ENCODE measurements at regions not wholly inside any gene's neighbourhood (a gene's known extent, or its start where the extent isn't known, plus 50 kb on each side); places are given as distances from the start of the nearest gene placed in this dataset.

GRCh38 chr13:39803156-39803555, 147.7 kb downstream of the COG6 start:
- Histone ChIP-seq H3K4me3 (ENCODE audit: low read depth, low read length) (no peak overlapping the region), H3K9me3 (ENCODE audit: control insufficient read depth, insufficient read depth, low read length) (no peaks in the 10 kb centered on the region), H3K27ac (ENCODE audit: low read depth, low read length) (no peak overlapping the region), H3K4me1 (ENCODE audit: control insufficient read depth, insufficient read depth, low read length) (no peaks in the 10 kb centered on the region), H3K27me3 (ENCODE audit: control insufficient read depth, insufficient read depth, low read length) (no peaks in the 10 kb centered on the region), H3K36me3 (ENCODE audit: control insufficient read depth, insufficient read depth, low read length) (no peaks in the 10 kb centered on the region)
- DNase-seq (ENCODE audit: low read depth in 4 of 6, low spot score in 6 of 6): no peak
- WGBS (ENCODE audit: insufficient coverage): 50% methylated on average over 2 of the region's 2 CpGs

- no peaks in the 10 kb centered on the region for H3K27me3 ChIP-seq (ENCODE audit: control insufficient read depth, insufficient read depth, low read length)
- no peak for DNase-seq (ENCODE audit: low read depth in 4 of 6, low spot score in 6 of 6)
- H3K9me3 ChIP-seq (ENCODE audit: control insufficient read depth, insufficient read depth, low read length): no peaks in the 10 kb centered on the region
- no peak overlapping the region for H3K27ac ChIP-seq (ENCODE audit: low read depth, low read length)
- no CpG with 5 or more reads among the region's 1 CpG for WGBS (ENCODE audit: insufficient coverage)
- H3K36me3 ChIP-seq (ENCODE audit: control insufficient read depth, insufficient read depth, low read length): no peaks in the 10 kb centered on the region
- H3K4me1 ChIP-seq (ENCODE audit: control insufficient read depth, insufficient read depth, low read length): no peaks in the 10 kb centered on the region
- H3K4me3 ChIP-seq (ENCODE audit: low read depth, low read length): no peak overlapping the region
These were observed 148.4 kb downstream of the COG6 start for GRCh38 chr13:39803851-39804250.

- Histone ChIP-seq H3K4me3 (ENCODE audit: low read depth, low read length) (no peak overlapping the region), H3K27ac (ENCODE audit: low read depth, low read length) (no peak overlapping the region), H3K36me3 (ENCODE audit: control insufficient read depth, insufficient read depth, low read length) (no peaks in the 10 kb centered on the region), H3K27me3 (ENCODE audit: control insufficient read depth, insufficient read depth, low read length) (no peaks in the 10 kb centered on the region), H3K9me3 (ENCODE audit: control insufficient read depth, insufficient read depth, low read length) (no peaks in the 10 kb centered on the region), H3K4me1 (ENCODE audit: control insufficient read depth, insufficient read depth, low read length) (no peaks in the 10 kb centered on the region)
- WGBS (ENCODE audit: insufficient coverage): no CpG with 5 or more reads among the region's 5 CpGs
- DNase-seq (ENCODE audit: low read depth in 4 of 6, low spot score in 6 of 6): no peak
These were observed 149.1 kb downstream of the COG6 start for GRCh38 chr13:39804332-39805210.

GRCh38 chr13:39809466-39809865, 154.0 kb downstream of the COG6 start:
- Histone ChIP-seq H3K9me3 (ENCODE audit: control insufficient read depth, insufficient read depth, low read length) (no peaks in the 10 kb centered on the region), H3K4me1 (ENCODE audit: control insufficient read depth, insufficient read depth, low read length) (no peaks in the 10 kb centered on the region), H3K4me3 (ENCODE audit: low read depth, low read length) (no peak overlapping the region), H3K27me3 (ENCODE audit: control insufficient read depth, insufficient read depth, low read length) (no peaks in the 10 kb centered on the region), H3K36me3 (ENCODE audit: control insufficient read depth, insufficient read depth, low read length) (no peaks in the 10 kb centered on the region), H3K27ac (ENCODE audit: low read depth, low read length) (no peak overlapping the region)
- no peak for DNase-seq (ENCODE audit: low read depth in 4 of 6, low spot score in 6 of 6)
- WGBS (ENCODE audit: insufficient coverage): 100% methylated on average over 1 of the region's 1 CpG

GRCh38 chr13:39810091-39810877, 154.8 kb downstream of the COG6 start:
- H3K27me3 ChIP-seq (ENCODE audit: control insufficient read depth, insufficient read depth, low read length): no peaks in the 10 kb centered on the region
- H3K27ac ChIP-seq (ENCODE audit: low read depth, low read length): no peak overlapping the region
- no peak for DNase-seq (ENCODE audit: low read depth in 4 of 6, low spot score in 6 of 6)
- H3K36me3 ChIP-seq (ENCODE audit: control insufficient read depth, insufficient read depth, low read length): no peaks in the 10 kb centered on the region
- no peak overlapping the region for H3K4me3 ChIP-seq (ENCODE audit: low read depth, low read length)
- no peaks in the 10 kb centered on the region for H3K9me3 ChIP-seq (ENCODE audit: control insufficient read depth, insufficient read depth, low read length)
- WGBS (ENCODE audit: insufficient coverage): 90% methylated on average over 8 of the region's 10 CpGs
- no peaks in the 10 kb centered on the region for H3K4me1 ChIP-seq (ENCODE audit: control insufficient read depth, insufficient read depth, low read length)

- no peak for DNase-seq (ENCODE audit: low read depth in 4 of 6, low spot score in 6 of 6)
- no peaks in the 10 kb centered on the region for H3K9me3 ChIP-seq (ENCODE audit: control insufficient read depth, insufficient read depth, low read length)
- H3K4me3 ChIP-seq (ENCODE audit: low read depth, low read length): no peak overlapping the region
- WGBS (ENCODE audit: insufficient coverage): 93% methylated on average over 6 of the region's 6 CpGs
- H3K36me3 ChIP-seq (ENCODE audit: control insufficient read depth, insufficient read depth, low read length): no peaks in the 10 kb centered on the region
- H3K4me1 ChIP-seq (ENCODE audit: control insufficient read depth, insufficient read depth, low read length): no peaks in the 10 kb centered on the region
- no peak overlapping the region for H3K27ac ChIP-seq (ENCODE audit: low read depth, low read length)
- no peaks in the 10 kb centered on the region for H3K27me3 ChIP-seq (ENCODE audit: control insufficient read depth, insufficient read depth, low read length)
These were observed 155.6 kb downstream of the COG6 start for GRCh38 chr13:39811051-39811450.

GRCh38 chr13:39811696-39812095, 156.2 kb downstream of the COG6 start:
- Histone ChIP-seq H3K4me1 (ENCODE audit: control insufficient read depth, insufficient read depth, low read length) (no peaks in the 10 kb centered on the region), H3K4me3 (ENCODE audit: low read depth, low read length) (no peak overlapping the region), H3K9me3 (ENCODE audit: control insufficient read depth, insufficient read depth, low read length) (no peaks in the 10 kb centered on the region), H3K27ac (ENCODE audit: low read depth, low read length) (no peak overlapping the region), H3K36me3 (ENCODE audit: control insufficient read depth, insufficient read depth, low read length) (no peaks in the 10 kb centered on the region), H3K27me3 (ENCODE audit: control insufficient read depth, insufficient read depth, low read length) (no peaks in the 10 kb centered on the region)
- no peak for DNase-seq (ENCODE audit: low read depth in 4 of 6, low spot score in 6 of 6)
- WGBS (ENCODE audit: insufficient coverage): 96% methylated on average over 3 of the region's 5 CpGs

GRCh38 chr13:39815345-39816111, 160.1 kb downstream of the COG6 start:
- peak in 2 of 6 donors; percentile 32 to 38 for DNase-seq (ENCODE audit: low read depth in 4 of 6, low spot score in 6 of 6)
- WGBS (ENCODE audit: insufficient coverage): 63% methylated on average over 1 of the region's 5 CpGs
- no peaks in the 10 kb centered on the region for H3K9me3 ChIP-seq (ENCODE audit: control insufficient read depth, insufficient read depth, low read length)

GRCh38 chr13:39816936-39817335, 161.5 kb downstream of the COG6 start:
- DNase-seq (ENCODE audit: low read depth in 4 of 6, low spot score in 6 of 6): no peak
- no peaks in the 10 kb centered on the region for H3K4me1 ChIP-seq (ENCODE audit: control insufficient read depth, insufficient read depth, low read length)
- H3K36me3 ChIP-seq (ENCODE audit: control insufficient read depth, insufficient read depth, low read length): no peaks in the 10 kb centered on the region
- WGBS (ENCODE audit: insufficient coverage): 92% methylated on average over 4 of the region's 6 CpGs
- H3K27ac ChIP-seq (ENCODE audit: low read depth, low read length): no peak overlapping the region
- H3K9me3 ChIP-seq (ENCODE audit: control insufficient read depth, insufficient read depth, low read length): no peaks in the 10 kb centered on the region
- H3K4me3 ChIP-seq (ENCODE audit: low read depth, low read length): no peak overlapping the region
- H3K27me3 ChIP-seq (ENCODE audit: control insufficient read depth, insufficient read depth, low read length): no peaks in the 10 kb centered on the region

More at GRCh38 chr13:39815345-39816111, 160.1 kb downstream of the COG6 start:
- H3K27ac ChIP-seq (ENCODE audit: low read depth, low read length): no peak overlapping the region
- H3K36me3 ChIP-seq (ENCODE audit: control insufficient read depth, insufficient read depth, low read length): no peaks in the 10 kb centered on the region
- H3K4me1 ChIP-seq (ENCODE audit: control insufficient read depth, insufficient read depth, low read length): no peaks in the 10 kb centered on the region
- no peak overlapping the region for H3K4me3 ChIP-seq (ENCODE audit: low read depth, low read length)
- H3K27me3 ChIP-seq (ENCODE audit: control insufficient read depth, insufficient read depth, low read length): no peaks in the 10 kb centered on the region
